Activated naive CD4-positive, alpha-beta T cell treated with anti-CD3 and anti-CD28 coated beads for 36 hours (primary cell): ENCODE measurements at regions not wholly inside any gene's neighbourhood (a gene's known extent, or its start where the extent isn't known, plus 50 kb on each side); places are given as distances from the start of the nearest gene placed in this dataset.
"Not testable (repeated sequence)": the region's sequence is repeated elsewhere in the genome, so short reads cannot be mapped to it uniquely, and the experiment has no call there.

Source experiments
- CTCF ChIA-PET: fragments of 350-600 bp; sonication (Branson Sonifier 250); formaldehyde crosslinking; loops from one replicate; lab custom pipeline; 2021; ENCODE audit warnings: antibody characterized with exemption; lab: Charles Lee
- DNase-seq: peaks from one replicate; pipeline ENCODE4 v3.0.0-alpha.2; 2020
- H3K27ac Mint-ChIP-seq: one replicate; pipeline ENCODE4 v1.8.0; 2021; ENCODE audit warnings: mild to moderate bottlenecking, mixed read lengths
- H3K27me3 Mint-ChIP-seq: one replicate; pipeline ENCODE4 v1.8.0; 2021; ENCODE audit warnings: low read depth, mixed read lengths
- H3K36me3 Mint-ChIP-seq: one replicate; pipeline ENCODE4 v1.8.0; 2021; ENCODE audit warnings: low read depth, mixed read lengths
- H3K4me1 Mint-ChIP-seq: one replicate; pipeline ENCODE4 v1.8.0; 2021; ENCODE audit warnings: low read depth, mixed read lengths
- H3K4me3 Mint-ChIP-seq: one replicate; pipeline ENCODE4 v1.8.0; 2021; ENCODE audit warnings: mild to moderate bottlenecking, moderate library complexity, mixed read lengths
- H3K9me3 Mint-ChIP-seq: one replicate; pipeline ENCODE4 v1.8.0; 2021; ENCODE audit warnings: mixed read lengths
- intact Hi-C: fragments of 100-400 bp; cut with micrococcal nuclease; formaldehyde crosslinking; loops from one replicate; pipeline ENCODE4 v1.15.1; 2023

GRCh38 chr2:149765636-149766035 is 178.1 kb upstream of the MMADHC start:
- CTCF ChIA-PET: no interaction called here
- intact Hi-C loops: no loop called here
- peaks cover 3% of the 10 kb centered on the region for H3K9me3 Mint-ChIP-seq
- H3K27ac Mint-ChIP-seq: no peak overlapping the region
- H3K36me3 Mint-ChIP-seq: no peaks in the 10 kb centered on the region
- H3K4me3 Mint-ChIP-seq: no peak overlapping the region
- DNase-seq: no peak
- H3K27me3 Mint-ChIP-seq: no peaks in the 10 kb centered on the region
- H3K4me1 Mint-ChIP-seq: no peaks in the 10 kb centered on the region

- no peaks in the 10 kb centered on the region for H3K27me3 Mint-ChIP-seq
- DNase-seq: no peak
- no peaks in the 10 kb centered on the region for H3K36me3 Mint-ChIP-seq
- peaks cover 3% of the 10 kb centered on the region for H3K9me3 Mint-ChIP-seq
- intact Hi-C loops: no loop called here
- no peak overlapping the region for H3K4me3 Mint-ChIP-seq
- CTCF ChIA-PET: no interaction called here
- no peaks in the 10 kb centered on the region for H3K4me1 Mint-ChIP-seq
- no peak overlapping the region for H3K27ac Mint-ChIP-seq
These were observed 177.4 kb upstream of the MMADHC start for GRCh38 chr2:149765003-149765402.

- no peaks in the 10 kb centered on the region for H3K4me1 Mint-ChIP-seq
- H3K36me3 Mint-ChIP-seq: no peaks in the 10 kb centered on the region
- no peak overlapping the region for H3K4me3 Mint-ChIP-seq
- no peaks in the 10 kb centered on the region for H3K27me3 Mint-ChIP-seq
- intact Hi-C loops: no loop called here
- H3K9me3 Mint-ChIP-seq: peaks cover 3% of the 10 kb centered on the region
- CTCF ChIA-PET: no interaction called here
- H3K27ac Mint-ChIP-seq: no peak overlapping the region
- no peak for DNase-seq
These were observed 175.8 kb upstream of the MMADHC start for GRCh38 chr2:149763358-149763757.

- no peak for DNase-seq
- Mint-ChIP-seq H3K4me3 (no peak overlapping the region), H3K36me3 (no peaks in the 10 kb centered on the region), H3K27me3 (no peaks in the 10 kb centered on the region), H3K4me1 (no peaks in the 10 kb centered on the region), H3K9me3 (peaks cover 3% of the 10 kb centered on the region), H3K27ac (no peak overlapping the region)
- intact Hi-C loops: no loop called here
- CTCF ChIA-PET: no interaction called here
These were observed 174.0 kb upstream of the MMADHC start for GRCh38 chr2:149761611-149762010.

GRCh38 chr2:149759382-149759781 is 171.8 kb upstream of the MMADHC start:
- H3K4me3 Mint-ChIP-seq, intact Hi-C loops, H3K27ac Mint-ChIP-seq, H3K27me3 Mint-ChIP-seq, H3K36me3 Mint-ChIP-seq, DNase-seq, H3K4me1 Mint-ChIP-seq: not testable (repeated sequence)
- CTCF ChIA-PET: interaction anchor here (0.6 kb wide), 1 partner anchor 67 kb away, joined by 3 read pairs; no protein-coding TSS in a partner anchor
- H3K9me3 Mint-ChIP-seq: peaks cover 11% of the 10 kb centered on the region

GRCh38 chr2:149754722-149755121 is 167.1 kb upstream of the MMADHC start:
- H3K9me3 Mint-ChIP-seq: peaks cover 12% of the 10 kb centered on the region
- CTCF ChIA-PET, DNase-seq, H3K27ac Mint-ChIP-seq, H3K4me3 Mint-ChIP-seq, intact Hi-C loops, H3K4me1 Mint-ChIP-seq, H3K36me3 Mint-ChIP-seq, H3K27me3 Mint-ChIP-seq: not testable (repeated sequence)

- Mint-ChIP-seq H3K4me1 (no peaks in the 10 kb centered on the region), H3K27ac (no peak overlapping the region), H3K9me3 (no peaks in the 10 kb centered on the region), H3K4me3 (no peak overlapping the region), H3K36me3 (no peaks in the 10 kb centered on the region), H3K27me3 (peaks cover 2% of the 10 kb centered on the region)
- intact Hi-C loops: no loop called here
- CTCF ChIA-PET: no interaction called here
- no peak for DNase-seq
These were observed 159.9 kb upstream of the MMADHC start for GRCh38 chr2:149747456-149747855.

- Mint-ChIP-seq H3K9me3 (no peaks in the 10 kb centered on the region), H3K4me1 (no peaks in the 10 kb centered on the region), H3K27ac (no peak overlapping the region), H3K27me3 (no peaks in the 10 kb centered on the region), H3K36me3 (no peaks in the 10 kb centered on the region), H3K4me3 (no peak overlapping the region)
- CTCF ChIA-PET: interaction anchor here (0.6 kb wide), 1 partner anchor 28 kb away, joined by 5 read pairs; no protein-coding TSS in a partner anchor
- intact Hi-C loops: no loop called here
- no peak for DNase-seq
These were observed 158.0 kb upstream of the MMADHC start for GRCh38 chr2:149745396-149746230.

- H3K27me3 Mint-ChIP-seq: no peaks in the 10 kb centered on the region
- CTCF ChIA-PET: interaction anchor here (0.6 kb wide), 1 partner anchor 27 kb away, joined by 5 read pairs; no protein-coding TSS in a partner anchor
- no peaks in the 10 kb centered on the region for H3K4me1 Mint-ChIP-seq
- no peak overlapping the region for H3K4me3 Mint-ChIP-seq
- DNase-seq: no peak
- no peaks in the 10 kb centered on the region for H3K9me3 Mint-ChIP-seq
- no peaks in the 10 kb centered on the region for H3K36me3 Mint-ChIP-seq
- intact Hi-C loops: no loop called here
- no peak overlapping the region for H3K27ac Mint-ChIP-seq
These were observed 157.3 kb upstream of the MMADHC start for GRCh38 chr2:149744865-149745264.

- Mint-ChIP-seq H3K27ac (no peak overlapping the region), H3K9me3 (no peaks in the 10 kb centered on the region), H3K4me3 (no peak overlapping the region), H3K27me3 (no peaks in the 10 kb centered on the region), H3K36me3 (no peaks in the 10 kb centered on the region), H3K4me1 (no peaks in the 10 kb centered on the region)
- no peak for DNase-seq
- intact Hi-C loops: no loop called here
- CTCF ChIA-PET: no interaction called here
These were observed 156.4 kb upstream of the MMADHC start for GRCh38 chr2:149743842-149744448.

GRCh38 chr2:149741646-149742045 is 154.1 kb upstream of the MMADHC start:
- Mint-ChIP-seq H3K27ac (no peak overlapping the region), H3K4me1 (no peaks in the 10 kb centered on the region), H3K4me3 (no peak overlapping the region), H3K36me3 (no peaks in the 10 kb centered on the region), H3K27me3 (no peaks in the 10 kb centered on the region), H3K9me3 (no peaks in the 10 kb centered on the region)
- no peak for DNase-seq
- CTCF ChIA-PET: no interaction called here
- intact Hi-C loops: no loop called here

GRCh38 chr2:149740490-149740889 is 152.9 kb upstream of the MMADHC start:
- intact Hi-C loops: no loop called here
- H3K4me1 Mint-ChIP-seq: no peaks in the 10 kb centered on the region
- H3K4me3 Mint-ChIP-seq: no peak overlapping the region
- CTCF ChIA-PET: no interaction called here
- H3K36me3 Mint-ChIP-seq: no peaks in the 10 kb centered on the region
- no peak for DNase-seq
- no peak overlapping the region for H3K27ac Mint-ChIP-seq
- H3K27me3 Mint-ChIP-seq: no peaks in the 10 kb centered on the region
- H3K9me3 Mint-ChIP-seq: no peaks in the 10 kb centered on the region

GRCh38 chr2:149739883-149740265 is 152.3 kb upstream of the MMADHC start:
- CTCF ChIA-PET: no interaction called here
- H3K4me3 Mint-ChIP-seq: no peak overlapping the region
- DNase-seq: no peak
- H3K36me3 Mint-ChIP-seq: no peaks in the 10 kb centered on the region
- no peaks in the 10 kb centered on the region for H3K4me1 Mint-ChIP-seq
- H3K27ac Mint-ChIP-seq: no peak overlapping the region
- no peaks in the 10 kb centered on the region for H3K9me3 Mint-ChIP-seq
- no peaks in the 10 kb centered on the region for H3K27me3 Mint-ChIP-seq
- intact Hi-C loops: no loop called here
